Heart left ventricle (tissue), 16 donors: ENCODE measurements at regions not wholly inside any gene's neighbourhood (a gene's known extent, or its start where the extent isn't known, plus 50 kb on each side); places are given as distances from the start of the nearest gene placed in this dataset.

Experiments
- ATAC-seq, 4 donors: fragments of 200-7000 bp; cut with Tn5 transposase; one replicate each; pipeline ENCODE4 v1.9.1; 2020 to 2022; ENCODE audit warnings: moderate library complexity in 4 of 4, mild to moderate bottlenecking in 3 of 4, moderate number of reproducible peaks in 1 of 4
- DNase-seq, 5 donors: peaks; one replicate each; pipeline ENCODE4 v3.0.0-alpha.2; 2020
- H3K27ac ChIP-seq, 12 donors: fragments of 200-600 bp; sonication (generic) in 4 of 12; one replicate each; pipeline versions ENCODE4 v1.5.0 to v1.8.0; 2016 to 2022; ENCODE audit warnings: mild to moderate bottlenecking in 2 of 12
- H3K27me3 ChIP-seq, 9 donors: fragments of 200-600 bp; sonication (generic) in 2 of 9; one replicate each; pipeline versions ENCODE4 v1.5.1 to v1.8.0; 2016 to 2022; ENCODE audit warnings: mild to moderate bottlenecking in 3 of 9
- H3K36me3 ChIP-seq, 9 donors: fragments of 200-600 bp; sonication (generic) in 2 of 9; one replicate each; pipeline versions ENCODE4 v1.5.0 to v1.8.0; 2018 to 2022; ENCODE audit warnings: mild to moderate bottlenecking in 2 of 9
- H3K4me1 ChIP-seq, 12 donors: fragments of 200-600 bp; sonication (generic) in 4 of 12; one replicate each; pipeline versions ENCODE4 v1.5.0 to v1.8.0; 2016 to 2022; ENCODE audit warnings: mild to moderate bottlenecking in 3 of 12
- H3K4me3 ChIP-seq, 12 donors: fragments of 200-600 bp; sonication (generic) in 4 of 12; one replicate each; pipeline versions ENCODE4 v1.5.0 to v1.8.0; 2017 to 2022; ENCODE audit warnings: mild to moderate bottlenecking in 9 of 12, moderate library complexity in 4 of 12
- H3K9me3 ChIP-seq, 12 donors: fragments of 200-600 bp; sonication (generic) in 4 of 12; one replicate each; pipeline versions ENCODE4 v1.5.0 to v1.8.0; 2016 to 2022; ENCODE audit warnings: mild to moderate bottlenecking in 1 of 12
- POLR2A ChIP-seq, 2 donors: fragments of 450-650 bp; IDR thresholded peaks; one replicate each; pipeline ENCODE4 v1.6.1; 2017; ENCODE audit warnings: antibody characterized with exemption in 2 of 2, mild to moderate bottlenecking in 2 of 2, moderate library complexity in 2 of 2
- WGBS, 4 donors: extraction: QIAGEN DNeasy Blood & Tissue Kit in 2 of 4; methylation state at CpG; one replicate each; pipeline versions ENCODE4 v1.1.5 to v1.1.7; 2013 to 2018; 5-methylcytosine and 5-hydroxymethylcytosine counted together
- intact Hi-C, 10 donors: fragments of 100-400 bp; cut with DNase I; formaldehyde crosslinking; loops; one replicate each; pipeline versions ENCODE4 v1.11.1 to v1.14.2; 2022
- TF ChIP-seq, protein P1 (sequence below), 12 donors: fragments of 200-600 bp; sonication (generic) in 4 of 12; IDR thresholded peaks; one replicate each; pipeline versions ENCODE4 v1.5.0 to v1.8.0; 2018 to 2022; ENCODE audit warnings: antibody characterized with exemption in 12 of 12, mild to moderate bottlenecking in 5 of 12
- donor health status: ischemic (EF 13 %, LVEDD 7.1; RV severe dilation, severe dysfunction).
- donor health status: healthy with polysubstance abuse.
- donor health status: DM: no; HTN: yes; CAD: no.
- donor health status: DM: no; HTN: no; CAD: no.
- donor health status: ischemic (EF 25% LVEDD 6.9; RV normal size, moderate dysfunction).
- donor health status: ischemic (EF 25% LVEDD 5.7; RV mildly dilated, moderate dysfunction).
- donor health status: healthy.
- donor health status: DM: yes; HTN: yes; CAD: no.
- donor health status: ischemic (EF 35%, LVEDD 5.7; RV mildly dilated, moderate dysfunction).
- donor health status: nonischemic (EF 11% LVEDD 7.7; RV severe dilation, severe dysfunction).
- donor health status: DM: yes; HTN: yes; CAD: no.
- donor health status: PGD.
- donor health status: ischemic (EF 29% LVEDD 5.4; RV normal size, mild dysfunction).
- donor health status: nonischemic (EF 23%, LVEDD 6.1; RV moderate dilation, normal function).

DNA sequence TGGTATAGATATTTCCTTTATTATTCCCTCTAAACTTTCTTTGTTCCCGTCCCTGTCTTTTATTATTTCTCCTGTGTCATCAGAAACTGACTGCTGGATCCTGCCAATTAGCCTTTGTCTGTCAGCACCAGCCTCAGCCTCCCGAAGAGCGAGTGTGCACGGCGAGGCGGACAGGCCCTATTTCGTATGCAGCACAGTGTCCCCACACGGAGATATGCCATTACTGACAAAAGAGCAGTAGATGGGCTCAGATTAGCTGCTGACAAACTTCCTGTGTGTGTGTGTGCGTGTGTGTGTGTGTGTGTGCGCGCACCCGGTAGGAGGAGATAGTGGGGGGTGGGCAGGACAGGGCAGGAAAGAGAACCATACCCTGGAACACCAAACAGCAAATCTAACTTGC lies 99.5 kb upstream of the ZFP64 start:
- no peak overlapping the region for H3K4me3 ChIP-seq
- no peaks in the 10 kb centered on the region for H3K4me1 ChIP-seq
- peaks cover 0 to 5% (median 0%) of the 10 kb centered on the region in 9 donors for H3K27me3 ChIP-seq
- H3K27ac ChIP-seq: no peak overlapping the region
- 52 to 80% (median 61%) methylated on average over 12 of the region's 12 CpGs for WGBS, 4 donors
- no peak for TF ChIP-seq POLR2A (IDR thresholded peaks at IDR 0.05)
- TF ChIP-seq, protein P1, sequence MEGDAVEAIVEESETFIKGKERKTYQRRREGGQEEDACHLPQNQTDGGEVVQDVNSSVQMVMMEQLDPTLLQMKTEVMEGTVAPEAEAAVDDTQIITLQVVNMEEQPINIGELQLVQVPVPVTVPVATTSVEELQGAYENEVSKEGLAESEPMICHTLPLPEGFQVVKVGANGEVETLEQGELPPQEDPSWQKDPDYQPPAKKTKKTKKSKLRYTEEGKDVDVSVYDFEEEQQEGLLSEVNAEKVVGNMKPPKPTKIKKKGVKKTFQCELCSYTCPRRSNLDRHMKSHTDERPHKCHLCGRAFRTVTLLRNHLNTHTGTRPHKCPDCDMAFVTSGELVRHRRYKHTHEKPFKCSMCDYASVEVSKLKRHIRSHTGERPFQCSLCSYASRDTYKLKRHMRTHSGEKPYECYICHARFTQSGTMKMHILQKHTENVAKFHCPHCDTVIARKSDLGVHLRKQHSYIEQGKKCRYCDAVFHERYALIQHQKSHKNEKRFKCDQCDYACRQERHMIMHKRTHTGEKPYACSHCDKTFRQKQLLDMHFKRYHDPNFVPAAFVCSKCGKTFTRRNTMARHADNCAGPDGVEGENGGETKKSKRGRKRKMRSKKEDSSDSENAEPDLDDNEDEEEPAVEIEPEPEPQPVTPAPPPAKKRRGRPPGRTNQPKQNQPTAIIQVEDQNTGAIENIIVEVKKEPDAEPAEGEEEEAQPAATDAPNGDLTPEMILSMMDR (IDR thresholded peaks at IDR 0.05): no peak
- no peaks in the 10 kb centered on the region for H3K36me3 ChIP-seq
- ATAC-seq: no peak
- intact Hi-C loops: no loop called here
- no peak for DNase-seq
- H3K9me3 ChIP-seq: peaks cover 0 to 7% (median 2%) of the 10 kb centered on the region in 12 donors

DNA sequence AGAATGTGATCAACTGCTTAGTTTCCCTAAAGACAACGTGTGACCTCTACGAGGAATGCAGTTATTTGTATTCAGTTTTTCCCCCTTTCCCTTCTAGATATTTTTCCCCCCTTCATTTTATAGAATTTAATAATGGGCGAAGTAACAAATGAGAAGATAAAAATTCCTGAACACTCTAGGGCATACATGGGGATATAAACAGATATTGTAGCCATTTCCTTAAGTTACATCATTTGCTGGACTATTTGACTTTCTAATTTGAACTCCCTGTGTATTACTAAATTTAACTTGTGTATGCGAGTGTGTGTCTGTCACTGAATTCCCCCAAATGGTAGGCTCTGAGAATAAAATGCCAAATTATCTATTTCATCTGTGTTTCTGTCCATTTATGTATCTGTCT lies 99.0 kb upstream of the ZFP64 start:
- intact Hi-C loops: no loop called here
- 51 to 65% (median 56%) methylated on average over 4 of the region's 4 CpGs for WGBS, 4 donors
- no peaks in the 10 kb centered on the region for H3K36me3 ChIP-seq
- ATAC-seq (no peak), DNase-seq (no peak)
- no peak overlapping the region for H3K27ac ChIP-seq
- no peak overlapping the region for H3K4me3 ChIP-seq
- H3K4me1 ChIP-seq: no peaks in the 10 kb centered on the region
- peaks cover 0 to 5% (median 0%) of the 10 kb centered on the region in 9 donors for H3K27me3 ChIP-seq
- TF ChIP-seq, protein P1 (IDR thresholded peaks at IDR 0.05): no peak
- TF ChIP-seq POLR2A (IDR thresholded peaks at IDR 0.05): no peak
- H3K9me3 ChIP-seq: peaks cover 0 to 7% (median 2%) of the 10 kb centered on the region in 12 donors

DNA sequence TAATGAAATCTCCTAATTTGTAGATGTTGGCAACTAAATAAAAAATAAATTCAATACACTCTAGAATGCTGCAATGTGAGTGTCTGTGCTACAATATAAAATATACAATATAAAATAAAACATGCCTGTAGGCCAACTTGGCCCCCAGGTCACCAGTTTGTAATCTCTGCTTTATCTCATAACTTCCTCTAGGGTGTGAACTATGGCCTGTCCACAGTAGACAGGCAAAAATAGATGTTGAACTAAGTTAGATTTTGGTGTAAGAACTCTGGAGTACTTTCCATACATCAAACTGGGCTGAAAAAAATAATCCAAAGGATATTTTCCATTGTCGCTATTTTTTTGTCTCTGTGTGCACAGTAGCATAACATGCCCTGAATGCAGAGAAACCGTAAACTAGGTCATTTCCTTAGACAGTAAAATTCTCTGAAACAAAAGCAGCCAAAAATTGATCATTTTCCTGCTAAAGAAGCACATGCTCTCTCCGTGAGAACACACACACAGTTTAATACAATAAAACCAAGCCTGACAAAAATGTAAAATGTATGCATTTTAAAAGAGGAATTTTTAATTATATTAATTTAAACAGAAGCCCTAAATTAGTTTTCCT lies 98.5 kb upstream of the ZFP64 start:
- 51 to 59% (median 58%) methylated on average over 3 of the region's 3 CpGs for WGBS, 4 donors
- intact Hi-C loops: no loop called here

DNA sequence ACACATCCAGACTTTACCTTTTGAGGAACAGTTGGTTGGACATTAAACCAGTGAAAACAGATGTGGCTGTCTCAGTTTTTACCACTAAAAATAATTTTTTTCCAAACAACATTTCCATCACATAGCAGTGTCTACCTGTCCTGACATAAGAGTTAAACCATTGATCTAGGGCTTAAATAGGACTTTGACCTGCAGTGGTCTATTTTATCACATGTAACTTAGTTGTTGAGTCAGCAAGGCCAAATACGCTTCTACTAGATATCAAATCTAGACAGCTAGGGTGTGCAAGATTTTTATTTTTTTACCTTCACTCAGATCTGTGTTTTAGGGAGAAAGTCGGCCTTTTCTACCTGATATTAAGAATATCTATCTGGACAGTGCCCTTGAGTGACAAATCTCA lies 88.8 kb upstream of the ZFP64 start:
- H3K4me3 ChIP-seq: no peak overlapping the region
- no peak overlapping the region for H3K27ac ChIP-seq
- DNase-seq: no peak
- peaks cover 0 to 17% (median 0%) of the 10 kb centered on the region in 9 donors for H3K27me3 ChIP-seq
- no peaks in the 10 kb centered on the region for H3K9me3 ChIP-seq
- H3K4me1 ChIP-seq: no peaks in the 10 kb centered on the region
- WGBS, 4 donors: 79 to 90% (median 85%) methylated on average over 2 of the region's 2 CpGs
- no peak for ATAC-seq
- no peaks in the 10 kb centered on the region for H3K36me3 ChIP-seq
- intact Hi-C loops: no loop called here
- TF ChIP-seq, protein P1 (IDR thresholded peaks at IDR 0.05): no peak
- TF ChIP-seq POLR2A (IDR thresholded peaks at IDR 0.05): no peak

More for the DNA sequence above, 98.5 kb upstream of the ZFP64 start:
- no peak overlapping the region for H3K4me3 ChIP-seq
- H3K9me3 ChIP-seq: peaks cover 0 to 7% (median 2%) of the 10 kb centered on the region in 12 donors
- TF ChIP-seq, protein P1 (IDR thresholded peaks at IDR 0.05): no peak
- TF ChIP-seq POLR2A (IDR thresholded peaks at IDR 0.05): no peak
- H3K27ac ChIP-seq: no peak overlapping the region
- peaks cover 0 to 5% (median 0%) of the 10 kb centered on the region in 9 donors for H3K27me3 ChIP-seq
- DNase-seq: no peak
- no peaks in the 10 kb centered on the region for H3K4me1 ChIP-seq
- H3K36me3 ChIP-seq: no peaks in the 10 kb centered on the region
- ATAC-seq: no peak
